ENCODE measurements at regions not wholly inside any gene's neighbourhood (a gene's known extent, or its start where the extent isn't known, plus 50 kb on each side); places are given as distances from the start of the nearest gene placed in this dataset.

- 56 to 71% (median 70%) methylated on average over 6 of the region's 6 CpGs for WGBS, 3 donors
- H3K27ac ChIP-seq (ENCODE audit: low read depth, low read length), result no peak overlapping the region
Observed at GRCh38 chr1:5577255-5578040, 414.8 kb downstream of the NPHP4 start.

DNA sequence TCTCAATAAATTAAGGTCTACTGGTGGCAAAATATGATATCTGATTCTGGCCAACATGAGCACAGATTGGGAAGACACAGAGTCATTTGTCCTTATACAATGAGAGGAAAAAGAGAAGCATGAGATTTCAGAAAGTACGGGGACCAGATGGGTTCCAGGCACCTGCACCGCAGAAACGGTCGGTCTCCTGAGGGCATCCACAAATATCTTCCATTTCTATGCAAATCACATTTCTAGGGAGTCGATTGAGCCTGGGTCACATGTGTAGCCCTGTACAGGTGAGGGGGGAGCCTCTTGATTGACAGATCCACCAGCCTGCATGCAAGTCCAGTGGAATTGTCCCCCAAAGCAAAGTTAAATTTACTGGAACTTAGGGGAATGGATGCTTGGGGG, 415.6 kb downstream of the NPHP4 start:
- H3K27ac ChIP-seq (ENCODE audit: low read depth, low read length), result no peak overlapping the region
- WGBS, 3 donors, result 76 to 87% (median 87%) methylated on average over 5 of the region's 5 CpGs

- H3K27ac ChIP-seq (ENCODE audit: low read depth, low read length), result no peak overlapping the region
- 62 to 69% (median 69%) methylated on average over 9 of the region's 9 CpGs for WGBS, 3 donors
Observed at GRCh38 chr1:5576011-5576672, 416.1 kb downstream of the NPHP4 start.

- 69 to 78% (median 71%) methylated on average over 5 of the region's 5 CpGs for WGBS, 3 donors
- H3K27ac ChIP-seq (ENCODE audit: low read depth, low read length), result no peak overlapping the region
Observed at GRCh38 chr1:5575396-5575940, 416.8 kb downstream of the NPHP4 start.

DNA sequence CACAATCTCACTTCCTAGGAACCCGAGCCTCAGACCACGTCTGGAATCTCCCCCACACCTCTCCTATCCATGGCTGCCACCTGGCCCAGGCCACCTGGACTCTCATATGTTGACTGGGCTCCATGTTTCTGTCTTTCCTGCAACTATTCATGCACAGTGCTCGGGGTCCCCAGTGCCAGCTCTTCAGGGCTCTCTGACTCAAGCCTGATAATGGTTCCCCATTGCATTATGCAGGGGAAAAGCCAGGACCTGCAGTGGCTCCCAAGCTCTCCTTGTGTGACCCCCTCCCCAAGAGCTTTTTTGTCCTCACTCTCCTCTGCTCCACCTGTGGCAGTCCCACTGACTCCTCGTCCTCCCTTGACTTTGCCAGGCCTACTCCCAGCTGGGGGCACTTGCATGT, 417.6 kb downstream of the NPHP4 start:
- H3K27ac ChIP-seq (ENCODE audit: low read depth, low read length), result no peak overlapping the region
- WGBS, 3 donors, result 29 to 55% (median 52%) methylated on average over 4 of the region's 4 CpGs

DNA sequence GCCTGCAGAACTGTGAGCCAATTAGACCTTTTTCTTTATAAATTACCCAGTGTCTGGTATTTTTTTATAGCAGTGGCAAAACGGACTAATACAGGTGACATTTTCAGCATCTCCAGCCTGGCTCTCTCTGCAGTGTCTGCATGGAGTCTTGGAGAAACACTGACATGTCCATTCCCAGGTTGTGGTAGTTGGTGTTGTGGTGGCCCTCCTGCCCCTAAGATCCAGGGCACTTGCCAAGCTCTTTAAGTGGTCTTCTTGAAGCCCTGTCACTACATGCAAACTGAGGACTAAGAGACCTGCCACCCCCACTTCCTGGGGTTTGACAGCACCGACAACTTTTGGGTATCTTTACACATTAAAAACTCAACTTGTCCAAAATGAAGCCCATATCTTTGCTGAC, 419.4 kb downstream of the NPHP4 start:
- 66 to 74% (median 67%) methylated on average over 2 of the region's 2 CpGs for WGBS, 3 donors
- no peak overlapping the region for H3K27ac ChIP-seq (ENCODE audit: low read depth, low read length)

DNA sequence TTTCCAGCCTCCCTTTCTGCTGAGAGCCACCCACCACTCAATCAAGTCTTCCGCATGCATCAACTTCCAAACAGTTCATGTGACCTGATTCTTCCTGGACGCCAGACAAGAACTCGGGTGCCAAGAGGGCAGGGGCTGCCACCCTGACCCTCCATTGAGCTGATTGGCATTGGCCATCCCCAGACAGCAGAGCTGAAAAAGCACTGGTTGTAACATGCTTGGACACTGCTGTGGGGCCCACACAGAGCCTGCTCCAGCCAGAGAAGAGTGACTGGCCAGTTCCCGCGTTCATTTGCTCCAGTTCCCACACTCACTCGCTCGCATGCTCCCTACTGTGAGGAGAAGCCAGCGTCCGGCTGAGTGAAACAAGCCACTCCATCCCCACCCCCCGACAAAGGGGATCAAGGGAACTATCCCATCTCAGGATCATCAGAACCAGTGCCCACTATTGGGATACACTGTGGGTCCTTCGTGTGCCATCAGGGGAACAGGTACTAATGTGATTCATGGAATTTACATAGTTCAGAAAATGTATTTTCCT, 420.3 kb downstream of the NPHP4 start:
- no peak overlapping the region for H3K27ac ChIP-seq (ENCODE audit: low read depth, low read length)
- WGBS, 3 donors, result 81 to 86% (median 82%) methylated on average over 11 of the region's 11 CpGs

GRCh38 chr1:5571438-5571837, 420.8 kb downstream of the NPHP4 start:
- 70 to 85% (median 79%) methylated on average over 5 of the region's 5 CpGs for WGBS, 3 donors
- no peak overlapping the region for H3K27ac ChIP-seq (ENCODE audit: low read depth, low read length)

GRCh38 chr1:5570931-5571330, 421.3 kb downstream of the NPHP4 start:
- no peak overlapping the region for H3K27ac ChIP-seq (ENCODE audit: low read depth, low read length)
- 27 to 41% (median 35%) methylated on average over 2 of the region's 2 CpGs for WGBS, 3 donors

GRCh38 chr1:5568321-5568720, 423.9 kb downstream of the NPHP4 start:
- no peak overlapping the region for H3K27ac ChIP-seq (ENCODE audit: low read depth, low read length)
- WGBS, 3 donors, result 66 to 73% (median 66%) methylated on average over 6 of the region's 6 CpGs

GRCh38 chr1:5567839-5568238, 424.4 kb downstream of the NPHP4 start:
- H3K27ac ChIP-seq (ENCODE audit: low read depth, low read length), result no peak overlapping the region
- WGBS, 3 donors, result 60 to 77% (median 64%) methylated on average over 3 of the region's 3 CpGs

GRCh38 chr1:5566924-5567323, 425.3 kb downstream of the NPHP4 start:
- WGBS, 3 donors, result 54 to 73% (median 63%) methylated on average over 4 of the region's 4 CpGs
- no peak overlapping the region for H3K27ac ChIP-seq (ENCODE audit: low read depth, low read length)

GRCh38 chr1:5565281-5566125, 426.7 kb downstream of the NPHP4 start:
- 53 to 72% (median 59%) methylated on average over 19 of the region's 19 CpGs for WGBS, 3 donors

GRCh38 chr1:5564578-5565257, 427.5 kb downstream of the NPHP4 start:
- H3K27ac ChIP-seq (ENCODE audit: low read depth, low read length), result no peak overlapping the region
- 75 to 82% (median 79%) methylated on average over 10 of the region's 10 CpGs for WGBS, 3 donors

More at GRCh38 chr1:5565281-5566125, 426.7 kb downstream of the NPHP4 start:
- no peak overlapping the region for H3K27ac ChIP-seq (ENCODE audit: low read depth, low read length)

DNA sequence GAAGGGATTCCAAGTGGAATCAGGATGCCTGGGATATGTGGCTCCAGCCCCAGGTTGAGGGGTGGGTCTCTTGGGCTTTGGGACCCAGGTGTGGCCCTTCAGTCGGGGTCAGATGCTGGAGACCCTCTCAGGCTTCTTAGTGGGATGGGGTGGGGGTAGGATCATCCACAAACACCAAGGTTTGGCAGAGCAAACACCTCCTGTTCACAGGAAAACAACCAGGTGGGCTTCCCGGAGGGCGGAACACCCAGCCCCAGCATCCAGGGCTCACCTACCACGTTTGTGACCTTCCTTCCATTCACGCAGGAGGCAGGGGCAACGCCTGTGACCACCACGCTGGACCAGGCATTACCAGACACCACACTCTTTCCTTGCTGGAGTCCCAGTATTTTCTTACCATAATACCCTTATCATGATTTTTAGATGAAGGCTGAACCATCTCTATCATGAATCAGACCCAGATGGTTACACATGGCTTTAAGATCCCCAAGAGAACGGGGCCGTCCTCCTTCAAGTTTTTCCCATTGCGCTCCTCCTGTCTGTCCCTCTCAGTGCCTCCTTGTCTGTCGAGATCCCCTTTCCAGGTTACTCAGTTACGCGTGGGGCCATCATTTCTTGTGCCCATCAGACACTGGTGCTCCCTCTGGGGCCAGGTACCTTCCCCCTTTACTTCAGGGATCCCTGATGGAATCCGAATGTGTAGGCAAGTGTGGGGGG, 428.2 kb downstream of the NPHP4 start:
- 69 to 82% (median 81%) methylated on average over 14 of the region's 14 CpGs for WGBS, 3 donors
- H3K27ac ChIP-seq (ENCODE audit: low read depth, low read length), result no peak overlapping the region

DNA sequence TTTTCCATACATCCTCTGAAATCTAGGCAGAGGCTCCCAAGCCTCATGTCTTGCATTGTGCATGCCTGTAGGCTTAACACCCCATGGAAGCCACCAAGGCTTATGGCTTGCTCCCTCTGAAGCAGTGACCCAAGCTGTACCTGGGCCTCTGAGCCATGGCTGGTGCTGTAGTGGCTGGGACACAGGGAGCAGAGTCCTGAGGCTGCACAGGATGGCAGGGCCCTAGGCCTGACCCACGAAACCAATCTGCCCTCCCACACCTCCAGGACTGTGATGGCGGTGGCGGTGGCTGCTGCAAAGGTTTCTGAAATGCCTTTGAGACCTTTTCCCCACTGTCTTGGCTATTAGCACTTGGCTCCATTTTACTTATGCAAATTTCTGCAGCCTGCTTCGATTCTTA, 429.5 kb downstream of the NPHP4 start:
- H3K27ac ChIP-seq (ENCODE audit: low read depth, low read length), result no peak overlapping the region
- WGBS, 3 donors, result 51 to 84% (median 70%) methylated on average over 4 of the region's 4 CpGs

- H3K27ac ChIP-seq (ENCODE audit: low read depth, low read length), result no peak overlapping the region
- 43 to 80% (median 78%) methylated on average over 3 of the region's 3 CpGs for WGBS, 3 donors
Observed at GRCh38 chr1:5562331-5562730, 429.9 kb downstream of the NPHP4 start.
